NCI-H146 (cell line): ENCODE measurements at regions not wholly inside any gene's neighbourhood (a gene's known extent, or its start where the extent isn't known, plus 50 kb on each side); places are given as distances from the start of the nearest gene placed in this dataset.
"Not testable (repeated sequence)": the region's sequence is repeated elsewhere in the genome, so short reads cannot be mapped to it uniquely, and the experiment has no call there.

ENCODE experiments used
- DNase-seq: peaks from one replicate; lab custom pipeline; 2025; lab: John Stamatoyannopoulos, UW

- no peak for DNase-seq
These were observed 123.8 kb upstream of the CDH5 start for GRCh38 chr16:66242672-66243071.

GRCh38 chr16:66242206-66242605 is 124.3 kb upstream of the CDH5 start:
- DNase-seq: not testable (repeated sequence)

GRCh38 chr16:66240631-66241395 is 125.7 kb upstream of the CDH5 start:
- no peak for DNase-seq

- no peak for DNase-seq
These were observed 126.4 kb upstream of the CDH5 start for GRCh38 chr16:66240088-66240487.

GRCh38 chr16:66238696-66239095 is 127.8 kb upstream of the CDH5 start:
- DNase-seq: no peak

GRCh38 chr16:66236301-66236700 is 130.2 kb upstream of the CDH5 start:
- no peak for DNase-seq

- no peak for DNase-seq
These were observed 134.9 kb upstream of the CDH5 start for GRCh38 chr16:66231452-66232160.

GRCh38 chr16:66229651-66230050 is 136.8 kb upstream of the CDH5 start:
- DNase-seq: no peak

- no peak for DNase-seq
These were observed 137.7 kb upstream of the CDH5 start for GRCh38 chr16:66228792-66229191.

- no peak for DNase-seq
These were observed 138.5 kb upstream of the CDH5 start for GRCh38 chr16:66227766-66228530.

GRCh38 chr16:66226762-66227161 is 139.7 kb upstream of the CDH5 start:
- no peak for DNase-seq

GRCh38 chr16:66225696-66226095 is 140.8 kb upstream of the CDH5 start:
- no peak for DNase-seq

GRCh38 chr16:66224626-66225025 is 141.9 kb upstream of the CDH5 start:
- DNase-seq: no peak

GRCh38 chr16:66224186-66224585 is 142.3 kb upstream of the CDH5 start:
- DNase-seq: no peak

GRCh38 chr16:66223176-66223780 is 143.2 kb upstream of the CDH5 start:
- DNase-seq: no peak

GRCh38 chr16:66222756-66223155 is 143.7 kb upstream of the CDH5 start:
- no peak for DNase-seq

- no peak for DNase-seq
These were observed 145.8 kb upstream of the CDH5 start for GRCh38 chr16:66220702-66221101.

GRCh38 chr16:66219491-66219890 is 147.0 kb upstream of the CDH5 start:
- no peak for DNase-seq

- no peak for DNase-seq
These were observed 154.1 kb upstream of the CDH5 start for GRCh38 chr16:66212428-66212827.

GRCh38 chr16:66211651-66212050 is 154.8 kb upstream of the CDH5 start:
- DNase-seq: no peak

GRCh38 chr16:66207883-66208265 is 158.6 kb upstream of the CDH5 start:
- no peak for DNase-seq

- no peak for DNase-seq
These were observed 159.2 kb upstream of the CDH5 start for GRCh38 chr16:66207139-66207882.
